Mesendoderm (in vitro differentiated cells): ENCODE measurements at regions not wholly inside any gene's neighbourhood (a gene's known extent, or its start where the extent isn't known, plus 50 kb on each side); places are given as distances from the start of the nearest gene placed in this dataset.

Experiments
- DNase-seq: peaks from one replicate; pipeline ENCODE4 v3.0.0; 2013
- H2AK5ac ChIP-seq: 2 replicates; pipeline ENCODE4 v1.6.1; 2013; ENCODE audit warnings: low read length, inconsistent platforms
- H2BK120ac ChIP-seq: 2 replicates; pipeline ENCODE4 v1.6.1; 2013; ENCODE audit warnings: low read depth, mild to moderate bottlenecking, low read length, moderate library complexity, mixed read lengths
- H2BK15ac ChIP-seq: replicated peaks from 2 replicates; pipeline ENCODE4 v1.6.1; 2013; ENCODE audit warnings: low read depth, mild to moderate bottlenecking, moderate library complexity
- H2BK5ac ChIP-seq: 2 replicates; pipeline ENCODE4 v1.6.1; 2013; ENCODE audit warnings: low read length, inconsistent platforms
- H3K18ac ChIP-seq: 2 replicates; pipeline ENCODE4 v1.6.1; 2013; ENCODE audit warnings: mild to moderate bottlenecking, low read length, mixed read lengths
- H3K23ac ChIP-seq: one replicate; pipeline ENCODE4 v1.6.1; 2013; ENCODE audit warnings: low read length
- H3K27ac ChIP-seq: 2 replicates; pipeline ENCODE4 v1.5.1; 2013; ENCODE audit warnings: low read depth, mild to moderate bottlenecking, inconsistent platforms, low read length, moderate library complexity
- H3K27me3 ChIP-seq: 2 replicates; pipeline ENCODE4 v1.6.1; 2013; ENCODE audit warnings: low read length, control low read depth, mild to moderate bottlenecking, inconsistent platforms; ENCODE audit not compliant: insufficient read depth, poor library complexity
- H3K36me3 ChIP-seq: 2 replicates; pipeline ENCODE4 v1.6.1; 2013; ENCODE audit warnings: low read length, inconsistent platforms; ENCODE audit not compliant: control insufficient read depth, insufficient read depth
- H3K4ac ChIP-seq: one replicate; pipeline ENCODE4 v1.6.1; 2013; ENCODE audit warnings: low read depth, mild to moderate bottlenecking, low read length, moderate library complexity
- H3K4me1 ChIP-seq: 2 replicates; pipeline ENCODE4 v1.6.1; 2013; ENCODE audit warnings: low read depth, low read length, inconsistent platforms; ENCODE audit not compliant: control insufficient read depth
- H3K4me2 ChIP-seq: 2 replicates; pipeline ENCODE4 v1.6.1; 2013; ENCODE audit warnings: low read length
- H3K4me3 ChIP-seq: 2 replicates; pipeline ENCODE4 v1.5.1; 2013; ENCODE audit warnings: mild to moderate bottlenecking, low read length
- H3K56ac ChIP-seq: one replicate; pipeline ENCODE4 v1.6.1; 2013; ENCODE audit warnings: low read length
- H3K79me1 ChIP-seq: 2 replicates; pipeline ENCODE4 v1.6.1; 2013; ENCODE audit warnings: low read length, inconsistent platforms
- H3K79me2 ChIP-seq: 2 replicates; pipeline ENCODE4 v1.6.1; 2013; ENCODE audit warnings: mild to moderate bottlenecking, low read length; ENCODE audit not compliant: control insufficient read depth, insufficient read depth
- H3K9ac ChIP-seq: 2 replicates; pipeline ENCODE4 v1.6.1; 2013; ENCODE audit warnings: low read length, inconsistent platforms
- H4K5ac ChIP-seq: one replicate; pipeline ENCODE4 v1.6.1; 2013; ENCODE audit warnings: low read length
- H4K8ac ChIP-seq: one replicate; pipeline ENCODE4 v1.6.1; 2013; ENCODE audit warnings: low read depth, mild to moderate bottlenecking, control low read depth, low read length, moderate library complexity
- WGBS: extraction: QIAGEN DNeasy Blood & Tissue Kit; methylation state at CpG from one replicate; pipeline ENCODE4 v1.1.7; 2013; ENCODE audit warnings: low lambda C conversion rate, missing lambda C conversion rate; ENCODE audit not compliant: insufficient coverage; ENCODE audit errors: extremely low coverage; 5-methylcytosine and 5-hydroxymethylcytosine counted together

DNA sequence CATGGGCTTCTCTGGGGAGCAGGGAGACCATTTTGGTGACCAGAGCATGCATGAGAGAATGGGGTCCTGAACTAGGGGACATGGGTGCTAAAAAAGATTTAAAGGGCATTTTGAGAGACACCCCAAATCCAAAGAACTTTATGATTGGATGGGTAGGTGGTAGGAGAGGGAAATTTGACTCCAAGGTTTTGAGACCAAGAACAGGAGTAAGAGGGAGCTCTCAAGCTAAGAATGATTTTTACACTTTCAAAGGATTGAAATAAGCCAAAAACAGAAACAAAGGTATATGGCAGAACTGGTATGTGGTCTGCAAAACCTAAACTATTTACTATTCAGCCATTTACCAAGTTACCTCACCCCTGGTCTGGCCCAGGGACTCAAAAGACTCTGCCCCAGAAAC lies 318.2 kb upstream of the CLINT1 start:
- Histone ChIP-seq H3K9ac (no peak overlapping the region), H3K4me2 (no peak overlapping the region), H3K79me1 (no peaks in the 10 kb centered on the region), H4K5ac (no peak overlapping the region), H4K8ac (no peak overlapping the region), H3K18ac (no peak overlapping the region), H2BK5ac (no peak overlapping the region), H3K23ac (no peak overlapping the region), H2BK15ac (no peak overlapping the region), H3K4me1 (peaks cover 7% of the 10 kb centered on the region), H3K56ac (no peak overlapping the region), H3K4me3 (no peak overlapping the region), H2BK120ac (peak overlapping the region; percentile 32), H2AK5ac (no peak overlapping the region), H3K36me3 (no peaks in the 10 kb centered on the region), H3K79me2 (no peaks in the 10 kb centered on the region), H3K27ac (no peak overlapping the region), H3K4ac (no peak overlapping the region), H3K27me3 (no peaks in the 10 kb centered on the region)
- DNase-seq = no peak

GRCh38 chr5:158175934-158176481 lies 317.1 kb upstream of the CLINT1 start:
- Histone ChIP-seq H3K27me3 (no peaks in the 10 kb centered on the region), H3K27ac (no peak overlapping the region), H3K79me2 (no peaks in the 10 kb centered on the region), H3K56ac (peak overlapping the region; percentile 40), H3K23ac (no peak overlapping the region), H2BK120ac (no peak overlapping the region), H3K4me3 (no peak overlapping the region), H2AK5ac (peak overlapping the region; percentile 8), H3K4me2 (no peak overlapping the region), H3K18ac (no peak overlapping the region), H2BK15ac (no peak overlapping the region), H4K5ac (no peak overlapping the region), H3K4me1 (peaks cover 7% of the 10 kb centered on the region), H4K8ac (no peak overlapping the region), H3K4ac (no peak overlapping the region), H2BK5ac (no peak overlapping the region), H3K9ac (no peak overlapping the region), H3K36me3 (no peaks in the 10 kb centered on the region), H3K79me1 (no peaks in the 10 kb centered on the region)
- DNase-seq = peak; percentile 6
- WGBS = no CpG with 5 or more reads among the region's 6 CpGs

DNA sequence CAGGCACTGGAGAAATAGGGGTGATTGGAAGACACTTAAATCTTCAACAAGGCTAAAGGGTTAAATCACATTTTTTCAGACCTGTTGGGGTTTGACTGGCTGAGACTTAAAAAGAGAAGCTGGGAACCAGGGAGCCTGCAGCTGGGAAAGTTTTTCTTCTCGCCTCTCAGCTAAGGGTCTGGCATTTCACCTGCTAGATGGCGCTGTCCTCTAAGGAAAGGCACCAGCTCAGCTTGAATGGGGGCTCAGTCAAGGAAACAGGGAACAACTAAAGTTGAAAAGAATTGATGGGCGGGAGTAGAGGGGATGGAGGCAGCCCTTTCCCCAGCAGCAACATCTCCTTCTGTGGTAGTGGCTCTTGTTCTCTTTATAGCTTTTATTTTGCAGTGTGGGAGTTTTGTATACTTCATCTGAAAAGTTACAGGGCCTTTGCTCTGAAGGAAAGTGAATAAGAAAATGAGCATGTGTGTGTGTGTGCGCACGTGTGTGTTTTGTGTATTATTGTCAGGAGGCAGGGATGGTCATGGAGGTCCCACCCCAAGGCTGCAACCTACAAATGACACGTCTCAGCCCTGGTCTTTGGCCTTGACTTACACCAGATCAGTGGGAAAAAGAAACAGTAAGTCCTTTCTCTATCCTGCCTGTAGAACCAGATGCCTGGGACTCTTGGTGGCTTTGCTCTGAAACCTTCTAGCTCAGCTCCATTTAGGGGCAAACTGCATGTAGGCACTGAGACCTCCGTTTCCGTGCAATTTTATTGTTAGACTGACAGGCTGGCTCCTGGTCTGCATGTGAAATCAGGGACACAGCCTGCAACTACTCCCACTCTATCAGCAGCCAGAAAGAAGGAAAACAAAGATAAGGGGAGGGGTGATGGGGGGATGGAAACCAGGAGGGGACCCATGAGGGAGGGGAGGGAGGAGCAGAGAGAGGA lies 316.2 kb upstream of the CLINT1 start:
- Histone ChIP-seq H3K4me2 (no peak overlapping the region), H2AK5ac (no peak overlapping the region), H3K4me1 (peaks cover 7% of the 10 kb centered on the region), H3K27ac (no peak overlapping the region), H3K36me3 (no peaks in the 10 kb centered on the region), H3K27me3 (no peaks in the 10 kb centered on the region), H4K5ac (no peak overlapping the region), H4K8ac (no peak overlapping the region), H3K9ac (peak overlapping the region; percentile 21), H3K23ac (no peak overlapping the region), H2BK15ac (no peak overlapping the region), H2BK5ac (peak overlapping the region; percentile 21), H3K4ac (no peak overlapping the region), H2BK120ac (no peak overlapping the region), H3K79me1 (no peaks in the 10 kb centered on the region), H3K79me2 (no peaks in the 10 kb centered on the region), H3K56ac (peak overlapping the region; percentile 72), H3K4me3 (no peak overlapping the region), H3K18ac (peak overlapping the region; percentile 8)
- peak; percentile 89 for DNase-seq
- WGBS = no CpG with 5 or more reads among the region's 8 CpGs

DNA sequence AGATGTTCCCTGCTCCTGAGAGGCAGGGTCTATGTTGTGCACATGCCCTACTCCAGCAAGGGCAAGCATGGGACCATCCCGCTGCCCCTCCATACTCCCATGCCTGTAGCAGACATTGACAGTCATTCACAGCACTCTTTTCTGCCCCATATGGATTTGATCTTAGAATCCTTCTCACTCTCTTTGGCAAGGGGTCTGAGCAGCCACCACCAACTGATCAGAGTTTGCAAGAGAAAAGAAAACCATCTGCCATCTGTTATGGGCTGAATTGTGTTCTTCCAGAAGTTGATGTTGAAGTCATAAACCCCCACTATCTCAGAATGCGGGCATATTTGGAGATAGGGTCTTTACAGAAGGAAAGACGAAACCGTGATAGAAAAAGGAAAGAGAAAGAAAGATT lies 315.1 kb upstream of the CLINT1 start:
- no peak overlapping the region for H3K4me2 ChIP-seq
- no peak overlapping the region for H2BK15ac ChIP-seq
- H3K4me3 ChIP-seq = no peak overlapping the region
- no peaks in the 10 kb centered on the region for H3K79me2 ChIP-seq
- H3K18ac ChIP-seq = no peak overlapping the region
- no peak overlapping the region for H4K5ac ChIP-seq
- H3K56ac ChIP-seq = no peak overlapping the region
- H3K9ac ChIP-seq = no peak overlapping the region
- no peaks in the 10 kb centered on the region for H3K79me1 ChIP-seq
- H3K23ac ChIP-seq = no peak overlapping the region
- no peaks in the 10 kb centered on the region for H3K27me3 ChIP-seq
- no peak overlapping the region for H3K4ac ChIP-seq
- no peak overlapping the region for H2AK5ac ChIP-seq
- no peak overlapping the region for H4K8ac ChIP-seq
- peaks cover 7% of the 10 kb centered on the region for H3K4me1 ChIP-seq
- H2BK120ac ChIP-seq = no peak overlapping the region
- no peak for DNase-seq
- no peak overlapping the region for H3K27ac ChIP-seq
- no CpG with 5 or more reads among the region's 4 CpGs for WGBS
- H2BK5ac ChIP-seq = no peak overlapping the region
- H3K36me3 ChIP-seq = no peaks in the 10 kb centered on the region

GRCh38 chr5:158172005-158172404 lies 313.1 kb upstream of the CLINT1 start:
- H3K4me1 ChIP-seq = peaks cover 4% of the 10 kb centered on the region
- no peak overlapping the region for H2BK120ac ChIP-seq
- H3K4me3 ChIP-seq = no peak overlapping the region
- no peak overlapping the region for H3K4ac ChIP-seq
- H2BK5ac ChIP-seq = no peak overlapping the region
- no peak overlapping the region for H3K18ac ChIP-seq
- no peak overlapping the region for H3K4me2 ChIP-seq
- no peak overlapping the region for H2BK15ac ChIP-seq
- H3K36me3 ChIP-seq = no peaks in the 10 kb centered on the region
- no peak overlapping the region for H3K23ac ChIP-seq
- no peak overlapping the region for H4K5ac ChIP-seq
- no peak overlapping the region for H4K8ac ChIP-seq
- no peak overlapping the region for H3K9ac ChIP-seq
- no peak for DNase-seq
- no peak overlapping the region for H3K27ac ChIP-seq
- no peaks in the 10 kb centered on the region for H3K27me3 ChIP-seq
- H3K56ac ChIP-seq = no peak overlapping the region
- no CpG with 5 or more reads among the region's 2 CpGs for WGBS
- no peak overlapping the region for H2AK5ac ChIP-seq
- H3K79me1 ChIP-seq = no peaks in the 10 kb centered on the region
- no peaks in the 10 kb centered on the region for H3K79me2 ChIP-seq
